ENCODE measurements at regions not wholly inside any gene's neighbourhood (a gene's known extent, or its start where the extent isn't known, plus 50 kb on each side); places are given as distances from the start of the nearest gene placed in this dataset.

DNA sequence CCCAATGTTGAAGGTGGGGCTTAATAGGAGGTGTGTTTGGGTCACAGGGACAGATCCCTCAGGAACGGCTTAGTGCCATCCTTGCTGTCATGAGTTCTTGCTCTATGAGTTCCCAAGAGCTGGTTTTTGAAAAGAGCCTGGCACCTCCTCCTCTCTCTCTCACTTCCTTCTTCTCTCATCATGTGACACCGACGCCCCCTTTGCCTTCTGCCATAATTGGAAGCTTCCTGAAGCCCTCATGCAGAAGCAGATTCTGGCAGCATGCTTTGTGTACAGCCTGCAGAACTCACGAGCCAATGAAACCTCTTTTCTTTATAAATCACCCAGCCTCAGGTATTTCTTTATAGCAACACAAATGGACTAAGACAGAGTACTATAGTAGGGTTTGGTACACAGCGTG is 100.4 kb upstream of the SH3BP4 start:
- Histone ChIP-seq H3K79me2 (ENCODE audit: control insufficient read depth, insufficient read depth, low read length) (no peaks in the 10 kb centered on the region), H3K36me3 (ENCODE audit: control insufficient read depth in 2 of 2, insufficient read depth in 2 of 2, low read length in 1 of 2) (no peaks in the 10 kb centered on the region), H3K4me1 (ENCODE audit: control insufficient read depth, insufficient read depth, low read length) (no peaks in the 10 kb centered on the region), H3K4me2 (ENCODE audit: control insufficient read depth, insufficient read depth) (no peak overlapping the region), H4K20me1 (ENCODE audit: control insufficient read depth, insufficient read depth) (no peaks in the 10 kb centered on the region), H3K4me3 (no peak overlapping the region), H3K27me3 (replicated peaks in 1 of 2; ENCODE audit: control insufficient read depth in 2 of 2, insufficient read depth in 2 of 2, low read length in 1 of 2) (no peaks in the 10 kb centered on the region), H2AFZ (ENCODE audit: control insufficient read depth, low read depth, low read length) (no peak overlapping the region), H3K27ac (ENCODE audit: control insufficient read depth, insufficient read depth) (no peak overlapping the region), H3K9ac (ENCODE audit: control insufficient read depth, insufficient read depth, low read length) (no peak overlapping the region), H3K9me3 (replicated peaks; ENCODE audit: control insufficient read depth, insufficient read depth, low read length) (no peaks in the 10 kb centered on the region)
- in situ Hi-C loops (cut with MboI), result no loop called here
- SMC1A ChIA-PET (ENCODE audit: uncharacterized antibody, unreplicated experiment), result no interaction called here
- FAIRE-seq (no peak), ATAC-seq (no peak), DNase-seq (ENCODE audit: low read depth, low spot score) (no peak)
- TF ChIP-seq KAT2A (conservative IDR thresholded peaks at IDR 0.05; ENCODE audit: control insufficient read depth, low read depth, low read length) (no peak), MTA2 (IDR thresholded peaks at IDR 0.05; ENCODE audit: low read depth) (no peak), TBL1XR1 (IDR thresholded peaks at IDR 0.05; ENCODE audit: low read depth, low read length) (no peak), ASH2L (IDR thresholded peaks at IDR 0.05; ENCODE audit: borderline replicate concordance, low read depth) (no peak), POLR2AphosphoS2 (IDR thresholded peaks at IDR 0.05; ENCODE audit: low read depth, low read length) (no peak), RCOR1 (conservative IDR thresholded peaks at IDR 0.05; ENCODE audit: low read depth, low read length) (no peak), IKZF1 (conservative IDR thresholded peaks at IDR 0.05) (no peak), RAD21 (IDR thresholded peaks at IDR 0.05; ENCODE audit: insufficient read depth, low read depth, low read length) (no peak), YY1 (IDR thresholded peaks at IDR 0.05; ENCODE audit: low read depth, low read length) (no peak), MYC (IDR thresholded peaks at IDR 0.05; ENCODE audit: insufficient read depth, insufficient read length, insufficient replicate concordance, low read length, severe bottlenecking) (no peak)
- TF ChIP-seq, protein P1, sequence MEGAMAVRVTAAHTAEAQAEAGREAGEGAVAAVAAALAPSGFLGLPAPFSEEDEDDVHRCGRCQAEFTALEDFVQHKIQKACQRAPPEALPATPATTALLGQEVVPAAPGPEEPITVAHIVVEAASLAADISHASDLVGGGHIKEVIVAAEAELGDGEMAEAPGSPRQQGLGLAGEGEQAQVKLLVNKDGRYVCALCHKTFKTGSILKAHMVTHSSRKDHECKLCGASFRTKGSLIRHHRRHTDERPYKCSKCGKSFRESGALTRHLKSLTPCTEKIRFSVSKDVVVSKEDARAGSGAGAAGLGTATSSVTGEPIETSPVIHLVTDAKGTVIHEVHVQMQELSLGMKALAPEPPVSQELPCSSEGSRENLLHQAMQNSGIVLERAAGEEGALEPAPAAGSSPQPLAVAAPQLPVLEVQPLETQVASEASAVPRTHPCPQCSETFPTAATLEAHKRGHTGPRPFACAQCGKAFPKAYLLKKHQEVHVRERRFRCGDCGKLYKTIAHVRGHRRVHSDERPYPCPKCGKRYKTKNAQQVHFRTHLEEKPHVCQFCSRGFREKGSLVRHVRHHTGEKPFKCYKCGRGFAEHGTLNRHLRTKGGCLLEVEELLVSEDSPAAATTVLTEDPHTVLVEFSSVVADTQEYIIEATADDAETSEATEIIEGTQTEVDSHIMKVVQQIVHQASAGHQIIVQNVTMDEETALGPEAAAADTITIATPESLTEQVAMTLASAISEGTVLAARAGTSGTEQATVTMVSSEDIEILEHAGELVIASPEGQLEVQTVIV (IDR thresholded peaks at IDR 0.05; ENCODE audit: borderline replicate concordance, partially characterized antibody), result no peak
- TF ChIP-seq, protein P2, sequence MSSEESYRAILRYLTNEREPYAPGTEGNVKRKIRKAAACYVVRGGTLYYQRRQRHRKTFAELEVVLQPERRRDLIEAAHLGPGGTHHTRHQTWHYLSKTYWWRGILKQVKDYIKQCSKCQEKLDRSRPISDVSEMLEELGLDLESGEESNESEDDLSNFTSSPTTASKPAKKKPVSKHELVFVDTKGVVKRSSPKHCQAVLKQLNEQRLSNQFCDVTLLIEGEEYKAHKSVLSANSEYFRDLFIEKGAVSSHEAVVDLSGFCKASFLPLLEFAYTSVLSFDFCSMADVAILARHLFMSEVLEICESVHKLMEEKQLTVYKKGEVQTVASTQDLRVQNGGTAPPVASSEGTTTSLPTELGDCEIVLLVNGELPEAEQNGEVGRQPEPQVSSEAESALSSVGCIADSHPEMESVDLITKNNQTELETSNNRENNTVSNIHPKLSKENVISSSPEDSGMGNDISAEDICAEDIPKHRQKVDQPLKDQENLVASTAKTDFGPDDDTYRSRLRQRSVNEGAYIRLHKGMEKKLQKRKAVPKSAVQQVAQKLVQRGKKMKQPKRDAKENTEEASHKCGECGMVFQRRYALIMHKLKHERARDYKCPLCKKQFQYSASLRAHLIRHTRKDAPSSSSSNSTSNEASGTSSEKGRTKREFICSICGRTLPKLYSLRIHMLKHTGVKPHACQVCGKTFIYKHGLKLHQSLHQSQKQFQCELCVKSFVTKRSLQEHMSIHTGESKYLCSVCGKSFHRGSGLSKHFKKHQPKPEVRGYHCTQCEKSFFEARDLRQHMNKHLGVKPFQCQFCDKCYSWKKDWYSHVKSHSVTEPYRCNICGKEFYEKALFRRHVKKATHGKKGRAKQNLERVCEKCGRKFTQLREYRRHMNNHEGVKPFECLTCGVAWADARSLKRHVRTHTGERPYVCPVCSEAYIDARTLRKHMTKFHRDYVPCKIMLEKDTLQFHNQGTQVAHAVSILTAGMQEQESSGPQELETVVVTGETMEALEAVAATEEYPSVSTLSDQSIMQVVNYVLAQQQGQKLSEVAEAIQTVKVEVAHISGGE (CRISPR knock-in tag; IDR thresholded peaks at IDR 0.05), result no peak
- TF ChIP-seq, protein P3, sequence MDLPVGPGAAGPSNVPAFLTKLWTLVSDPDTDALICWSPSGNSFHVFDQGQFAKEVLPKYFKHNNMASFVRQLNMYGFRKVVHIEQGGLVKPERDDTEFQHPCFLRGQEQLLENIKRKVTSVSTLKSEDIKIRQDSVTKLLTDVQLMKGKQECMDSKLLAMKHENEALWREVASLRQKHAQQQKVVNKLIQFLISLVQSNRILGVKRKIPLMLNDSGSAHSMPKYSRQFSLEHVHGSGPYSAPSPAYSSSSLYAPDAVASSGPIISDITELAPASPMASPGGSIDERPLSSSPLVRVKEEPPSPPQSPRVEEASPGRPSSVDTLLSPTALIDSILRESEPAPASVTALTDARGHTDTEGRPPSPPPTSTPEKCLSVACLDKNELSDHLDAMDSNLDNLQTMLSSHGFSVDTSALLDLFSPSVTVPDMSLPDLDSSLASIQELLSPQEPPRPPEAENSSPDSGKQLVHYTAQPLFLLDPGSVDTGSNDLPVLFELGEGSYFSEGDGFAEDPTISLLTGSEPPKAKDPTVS (IDR thresholded peaks at IDR 0.05; ENCODE audit: low read depth, low read length), result no peak
- TF ChIP-seq, protein P4, sequence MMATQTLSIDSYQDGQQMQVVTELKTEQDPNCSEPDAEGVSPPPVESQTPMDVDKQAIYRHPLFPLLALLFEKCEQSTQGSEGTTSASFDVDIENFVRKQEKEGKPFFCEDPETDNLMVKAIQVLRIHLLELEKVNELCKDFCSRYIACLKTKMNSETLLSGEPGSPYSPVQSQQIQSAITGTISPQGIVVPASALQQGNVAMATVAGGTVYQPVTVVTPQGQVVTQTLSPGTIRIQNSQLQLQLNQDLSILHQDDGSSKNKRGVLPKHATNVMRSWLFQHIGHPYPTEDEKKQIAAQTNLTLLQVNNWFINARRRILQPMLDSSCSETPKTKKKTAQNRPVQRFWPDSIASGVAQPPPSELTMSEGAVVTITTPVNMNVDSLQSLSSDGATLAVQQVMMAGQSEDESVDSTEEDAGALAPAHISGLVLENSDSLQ (IDR thresholded peaks at IDR 0.05), result no peak
- CTCF ChIA-PET, result no interaction called here
- intact Hi-C loops (cut with micrococcal nuclease; ENCODE audit: unreplicated experiment), result no loop called here
- POLR2A ChIA-PET, result no interaction called here
- BruUV-seq (replicated peaks), result no TSS peak
- WGBS (ENCODE audit: insufficient coverage, insufficient replicate concordance, low lambda C conversion rate, missing lambda C conversion rate), result 17% methylated on average over 5 of the region's 5 CpGs
- RAD21 ChIA-PET (ENCODE audit: unreplicated experiment), result no interaction called here
